ENCODE measurements at regions not wholly inside any gene's neighbourhood (a gene's known extent, or its start where the extent isn't known, plus 50 kb on each side); places are given as distances from the start of the nearest gene placed in this dataset.
A peak's percentile ranks its signal among the peaks of the same experiment; 100 is the strongest.

- DNase-seq (ENCODE audit: low spot score), result no peak
These were observed 191.2 kb upstream of the DIO3 start for GRCh38 chr14:101369916-101370592.

- no peak for DNase-seq (ENCODE audit: low spot score)
These were observed 190.4 kb upstream of the DIO3 start for GRCh38 chr14:101370593-101371569.

- DNase-seq (ENCODE audit: low spot score), result peak; percentile 90
These were observed 189.2 kb upstream of the DIO3 start for GRCh38 chr14:101371799-101372793.

- DNase-seq (ENCODE audit: low spot score), result no peak
These were observed 188.2 kb upstream of the DIO3 start for GRCh38 chr14:101372894-101373620.

- no peak for DNase-seq (ENCODE audit: low spot score)
These were observed 187.5 kb upstream of the DIO3 start for GRCh38 chr14:101373690-101374295.

GRCh38 chr14:101374373-101375338, 186.6 kb upstream of the DIO3 start:
- DNase-seq (ENCODE audit: low spot score), result no peak

- no peak for DNase-seq (ENCODE audit: low spot score)
These were observed 184.2 kb upstream of the DIO3 start for GRCh38 chr14:101377069-101377468.

- no peak for DNase-seq (ENCODE audit: low spot score)
These were observed 181.5 kb upstream of the DIO3 start for GRCh38 chr14:101379842-101380241.

- DNase-seq (ENCODE audit: low spot score), result no peak
These were observed 180.8 kb upstream of the DIO3 start for GRCh38 chr14:101380512-101380911.

GRCh38 chr14:101380940-101381339, 180.4 kb upstream of the DIO3 start:
- no peak for DNase-seq (ENCODE audit: low spot score)

GRCh38 chr14:101383737-101384338, 177.5 kb upstream of the DIO3 start:
- no peak for DNase-seq (ENCODE audit: low spot score)

GRCh38 chr14:101394374-101394773, 166.9 kb upstream of the DIO3 start:
- DNase-seq (ENCODE audit: low spot score), result no peak

GRCh38 chr14:101395779-101396178, 165.5 kb upstream of the DIO3 start:
- DNase-seq (ENCODE audit: low spot score), result peak; percentile 55

GRCh38 chr14:101397206-101397605, 164.1 kb upstream of the DIO3 start:
- DNase-seq (ENCODE audit: low spot score), result no peak

GRCh38 chr14:101398011-101398410, 163.3 kb upstream of the DIO3 start:
- DNase-seq (ENCODE audit: low spot score), result no peak

- DNase-seq (ENCODE audit: low spot score), result no peak
These were observed 161.4 kb upstream of the DIO3 start for GRCh38 chr14:101399737-101400517.

GRCh38 chr14:101400830-101401229, 160.5 kb upstream of the DIO3 start:
- no peak for DNase-seq (ENCODE audit: low spot score)

GRCh38 chr14:101402936-101403660, 158.2 kb upstream of the DIO3 start:
- no peak for DNase-seq (ENCODE audit: low spot score)
